NCI-H2107 treated with DMSO at 0.1 percent for 48 hours (cell line): ENCODE measurements at regions not wholly inside any gene's neighbourhood (a gene's known extent, or its start where the extent isn't known, plus 50 kb on each side); places are given as distances from the start of the nearest gene placed in this dataset.

Experiments used
- DNase-seq: peaks from one replicate; lab custom pipeline; 2025; ENCODE audit not compliant: unreplicated experiment; lab: John Stamatoyannopoulos, UW

GRCh38 chr5:68429510-68429909 is 214.0 kb downstream of the PIK3R1 start:
- no peak for DNase-seq

GRCh38 chr5:68430279-68430678 is 214.7 kb downstream of the PIK3R1 start:
- no peak for DNase-seq

GRCh38 chr5:68431186-68431585 is 215.6 kb downstream of the PIK3R1 start:
- DNase-seq = no peak

GRCh38 chr5:68431601-68432337 is 216.2 kb downstream of the PIK3R1 start:
- DNase-seq = no peak

GRCh38 chr5:68432682-68433081 is 217.1 kb downstream of the PIK3R1 start:
- DNase-seq = no peak

GRCh38 chr5:68433526-68433922 is 218.0 kb downstream of the PIK3R1 start:
- DNase-seq = no peak

GRCh38 chr5:68433923-68434879 is 218.6 kb downstream of the PIK3R1 start:
- DNase-seq = no peak

- no peak for DNase-seq
These were observed 220.1 kb downstream of the PIK3R1 start for GRCh38 chr5:68435611-68436010.

- no peak for DNase-seq
These were observed 221.3 kb downstream of the PIK3R1 start for GRCh38 chr5:68436686-68437520.

- DNase-seq = no peak
These were observed 223.3 kb downstream of the PIK3R1 start for GRCh38 chr5:68438876-68439275.

GRCh38 chr5:68440245-68440644 is 224.7 kb downstream of the PIK3R1 start:
- no peak for DNase-seq

- DNase-seq = no peak
These were observed 225.1 kb downstream of the PIK3R1 start for GRCh38 chr5:68440651-68441050.

GRCh38 chr5:68441309-68442073 is 225.9 kb downstream of the PIK3R1 start:
- no peak for DNase-seq

GRCh38 chr5:68443091-68443490 is 227.5 kb downstream of the PIK3R1 start:
- no peak for DNase-seq

GRCh38 chr5:68444048-68444447 is 228.5 kb downstream of the PIK3R1 start:
- no peak for DNase-seq

- no peak for DNase-seq
These were observed 229.3 kb downstream of the PIK3R1 start for GRCh38 chr5:68444833-68445232.

- DNase-seq = no peak
These were observed 229.9 kb downstream of the PIK3R1 start for GRCh38 chr5:68445257-68446069.

- no peak for DNase-seq
These were observed 230.5 kb downstream of the PIK3R1 start for GRCh38 chr5:68446070-68446357.

- no peak for DNase-seq
These were observed 230.9 kb downstream of the PIK3R1 start for GRCh38 chr5:68446487-68446894.
